ENCODE measurements at regions not wholly inside any gene's neighbourhood (a gene's known extent, or its start where the extent isn't known, plus 50 kb on each side); places are given as distances from the start of the nearest gene placed in this dataset.
"Not testable (repeated sequence)": the region's sequence is repeated elsewhere in the genome, so short reads cannot be mapped to it uniquely, and the experiment has no call there.

DNA sequence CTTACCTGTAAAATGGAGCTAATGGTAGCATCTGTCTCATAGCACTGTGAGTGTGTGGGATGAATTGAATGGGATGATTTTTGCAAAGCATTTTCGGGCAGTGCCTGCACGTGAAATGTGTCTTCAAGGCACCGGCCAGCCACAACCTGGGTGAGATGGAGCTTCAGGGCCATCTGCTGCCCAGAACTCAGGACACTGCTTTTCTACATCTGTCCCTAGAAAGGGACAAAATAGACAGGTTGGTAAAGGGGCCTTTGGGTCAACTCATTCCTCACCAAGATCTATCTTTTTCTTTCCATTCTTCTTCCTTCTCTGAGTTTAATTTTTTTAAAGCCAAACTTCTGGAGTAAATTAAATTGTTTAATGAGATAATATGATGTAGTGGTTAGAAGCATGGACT lies 106.5 kb downstream of the UTP18 start:
- intact Hi-C loops (cut with DNase I, micrococcal nuclease) = no loop called here
- H3K36me3 ChIP-seq (ENCODE audit: low read depth) = no peaks in the 10 kb centered on the region
- H3K9me3 ChIP-seq = no peaks in the 10 kb centered on the region
- no peak for ATAC-seq
- no peaks in the 10 kb centered on the region for H3K4me1 ChIP-seq (ENCODE audit: low read depth)
- TF ChIP-seq, protein P1, sequence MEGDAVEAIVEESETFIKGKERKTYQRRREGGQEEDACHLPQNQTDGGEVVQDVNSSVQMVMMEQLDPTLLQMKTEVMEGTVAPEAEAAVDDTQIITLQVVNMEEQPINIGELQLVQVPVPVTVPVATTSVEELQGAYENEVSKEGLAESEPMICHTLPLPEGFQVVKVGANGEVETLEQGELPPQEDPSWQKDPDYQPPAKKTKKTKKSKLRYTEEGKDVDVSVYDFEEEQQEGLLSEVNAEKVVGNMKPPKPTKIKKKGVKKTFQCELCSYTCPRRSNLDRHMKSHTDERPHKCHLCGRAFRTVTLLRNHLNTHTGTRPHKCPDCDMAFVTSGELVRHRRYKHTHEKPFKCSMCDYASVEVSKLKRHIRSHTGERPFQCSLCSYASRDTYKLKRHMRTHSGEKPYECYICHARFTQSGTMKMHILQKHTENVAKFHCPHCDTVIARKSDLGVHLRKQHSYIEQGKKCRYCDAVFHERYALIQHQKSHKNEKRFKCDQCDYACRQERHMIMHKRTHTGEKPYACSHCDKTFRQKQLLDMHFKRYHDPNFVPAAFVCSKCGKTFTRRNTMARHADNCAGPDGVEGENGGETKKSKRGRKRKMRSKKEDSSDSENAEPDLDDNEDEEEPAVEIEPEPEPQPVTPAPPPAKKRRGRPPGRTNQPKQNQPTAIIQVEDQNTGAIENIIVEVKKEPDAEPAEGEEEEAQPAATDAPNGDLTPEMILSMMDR (IDR thresholded peaks at IDR 0.05) = no peak
- no peak overlapping the region for H3K4me3 ChIP-seq
- DNase-seq = no peak

DNA sequence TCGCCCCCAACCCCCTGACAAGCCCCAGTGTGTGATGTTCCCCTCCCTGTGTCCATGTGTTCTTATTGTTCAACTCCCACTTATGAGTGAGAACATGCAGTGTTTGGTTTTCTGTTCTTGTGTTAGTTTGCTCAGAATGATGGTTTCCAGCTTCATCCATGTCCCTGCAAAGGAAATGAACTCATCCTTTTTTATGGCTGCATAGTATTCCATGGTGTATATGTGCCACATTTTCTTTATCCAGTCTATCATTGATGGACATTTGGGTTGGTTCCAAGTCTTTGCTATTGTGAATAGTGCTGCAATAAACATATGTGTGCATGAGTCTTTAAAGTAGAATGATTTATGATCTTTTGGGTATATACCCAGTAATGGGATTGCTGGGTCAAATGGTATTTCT lies 107.5 kb downstream of the UTP18 start:
- intact Hi-C loops (cut with DNase I, micrococcal nuclease); H3K4me3 ChIP-seq; H3K36me3 ChIP-seq (ENCODE audit: low read depth); H3K4me1 ChIP-seq (ENCODE audit: low read depth); H3K9me3 ChIP-seq; DNase-seq; ATAC-seq: not testable (repeated sequence)

DNA sequence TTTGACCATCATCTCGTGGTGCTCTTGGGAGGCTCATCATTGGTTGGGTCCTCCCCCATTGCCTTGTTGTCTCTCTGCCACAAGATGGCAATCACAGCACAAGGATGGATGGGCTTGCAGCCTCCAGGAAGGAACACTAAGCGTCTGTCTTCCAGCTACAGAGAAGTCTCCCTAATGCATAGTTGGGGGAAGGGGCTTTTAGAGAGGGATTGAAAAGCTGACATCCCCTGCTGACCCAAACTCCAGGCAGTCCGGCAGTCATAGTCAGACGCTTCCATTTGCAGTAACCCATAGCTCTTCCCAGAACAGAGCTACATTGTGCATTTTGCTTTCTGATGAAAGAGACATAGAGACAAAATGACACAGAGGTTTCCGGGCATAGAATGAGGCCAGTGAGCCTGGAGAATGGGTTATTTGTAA lies 111.4 kb downstream of the UTP18 start:
- ATAC-seq (peak; percentile 64), DNase-seq (peak in 2 of 3 donors; percentile 14 to 31)
- H3K36me3 ChIP-seq (ENCODE audit: low read depth) = no peaks in the 10 kb centered on the region
- H3K4me3 ChIP-seq = no peak overlapping the region
- TF ChIP-seq, protein P1 (IDR thresholded peaks at IDR 0.05) = no peak
- no peaks in the 10 kb centered on the region for H3K9me3 ChIP-seq
- H3K4me1 ChIP-seq (ENCODE audit: low read depth) = no peaks in the 10 kb centered on the region
- intact Hi-C loops (cut with DNase I, micrococcal nuclease) = no loop called here

DNA sequence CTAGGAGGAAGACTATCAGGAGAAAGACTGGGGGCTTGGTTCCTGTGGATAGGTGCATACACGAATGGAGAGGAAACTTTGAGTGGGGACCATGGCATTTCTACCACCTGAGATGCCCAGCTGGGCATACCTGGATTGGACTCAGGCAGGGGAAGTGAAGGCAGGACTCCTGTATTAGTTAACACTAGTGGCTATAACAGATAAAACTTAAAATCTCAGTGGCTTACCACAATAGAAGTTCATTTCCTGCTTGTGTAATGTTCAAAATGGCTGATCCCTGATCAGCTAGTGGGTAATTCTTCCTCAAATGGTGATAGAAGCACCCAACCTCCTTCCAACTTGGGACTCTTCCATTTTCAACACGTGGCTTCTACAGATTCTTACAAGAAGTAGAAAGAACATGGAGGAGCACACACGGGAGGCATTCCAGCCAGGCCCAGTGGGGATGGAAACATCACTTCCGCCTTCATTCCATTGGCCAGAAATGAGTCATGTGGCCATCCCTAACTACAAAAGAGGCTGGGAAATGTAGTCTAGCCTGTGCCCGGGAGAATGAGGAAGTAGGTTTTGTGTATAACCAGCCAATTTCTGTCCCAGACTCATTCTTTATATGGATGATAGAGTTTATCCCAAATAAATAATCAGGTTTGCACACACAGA lies 112.1 kb downstream of the UTP18 start:
- no peak overlapping the region for H3K4me3 ChIP-seq
- TF ChIP-seq, protein P1 (IDR thresholded peaks at IDR 0.05) = no peak
- no peaks in the 10 kb centered on the region for H3K36me3 ChIP-seq (ENCODE audit: low read depth)
- peak in 1 of 3 donors; percentile 15 for DNase-seq
- peak; percentile 66 for ATAC-seq
- no peaks in the 10 kb centered on the region for H3K4me1 ChIP-seq (ENCODE audit: low read depth)
- intact Hi-C loops (cut with DNase I, micrococcal nuclease) = no loop called here
- H3K9me3 ChIP-seq = no peaks in the 10 kb centered on the region

DNA sequence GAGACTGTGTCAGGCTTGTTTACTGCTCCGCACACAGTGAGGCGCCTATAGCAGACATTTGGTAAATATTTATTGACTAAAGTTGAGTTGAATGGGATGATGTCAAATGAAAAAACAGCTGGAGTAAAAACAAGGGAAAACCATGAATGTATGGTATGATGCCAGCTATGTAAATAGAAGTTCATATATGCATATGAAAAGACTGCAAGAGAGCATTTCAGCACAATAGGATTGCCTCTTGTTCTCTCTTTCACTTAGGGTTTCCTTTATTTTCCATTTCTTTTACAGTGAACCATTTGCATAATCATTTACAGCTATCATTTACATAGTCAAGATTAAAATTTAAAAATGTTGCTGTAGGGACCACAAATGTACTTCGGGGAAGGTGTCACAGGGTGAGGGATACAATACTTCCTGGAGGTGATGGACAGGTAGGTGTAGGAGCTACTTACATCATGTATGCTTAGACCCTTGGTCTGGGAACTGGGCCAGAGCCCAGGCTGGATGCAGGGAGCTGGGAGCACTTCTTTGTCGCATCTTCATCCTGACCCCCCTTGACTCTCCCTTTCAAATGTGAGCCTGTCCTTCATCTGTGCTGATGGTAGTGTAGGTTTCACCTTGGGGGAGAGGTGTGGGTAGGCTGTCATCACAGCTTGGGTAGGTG lies 113.3 kb downstream of the UTP18 start:
- ATAC-seq (no peak), DNase-seq (no peak)
- Histone ChIP-seq H3K9me3 (no peaks in the 10 kb centered on the region), H3K36me3 (ENCODE audit: low read depth) (no peaks in the 10 kb centered on the region), H3K4me3 (no peak overlapping the region), H3K4me1 (ENCODE audit: low read depth) (no peaks in the 10 kb centered on the region)
- TF ChIP-seq, protein P1 (IDR thresholded peaks at IDR 0.05) = no peak
- intact Hi-C loops (cut with DNase I, micrococcal nuclease) = no loop called here

DNA sequence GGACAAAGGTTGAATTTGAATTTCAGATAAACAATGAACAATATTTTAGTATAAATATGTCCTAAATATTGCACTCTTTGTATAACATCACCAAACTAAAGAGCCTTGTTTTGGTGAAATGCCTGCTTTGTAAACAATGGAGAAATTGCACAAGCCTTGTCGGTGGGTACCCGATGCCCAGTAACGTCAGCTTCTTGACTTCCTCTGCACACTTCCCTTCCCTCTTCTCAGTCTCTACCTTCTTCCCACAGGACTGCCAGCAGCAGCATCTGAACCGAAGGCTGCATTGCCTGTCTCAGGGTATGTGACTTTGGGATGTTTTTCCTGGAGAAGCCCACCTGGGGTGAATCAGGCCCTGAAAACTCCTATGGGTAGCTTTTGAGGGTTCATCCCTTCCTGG lies 113.9 kb downstream of the UTP18 start:
- no peaks in the 10 kb centered on the region for H3K36me3 ChIP-seq (ENCODE audit: low read depth)

More for the DNA sequence above, 113.9 kb downstream of the UTP18 start:
- intact Hi-C loops (cut with DNase I, micrococcal nuclease) = no loop called here
- no peak overlapping the region for H3K4me3 ChIP-seq
- H3K4me1 ChIP-seq (ENCODE audit: low read depth) = no peaks in the 10 kb centered on the region
- TF ChIP-seq, protein P1 (IDR thresholded peaks at IDR 0.05) = no peak
- no peaks in the 10 kb centered on the region for H3K9me3 ChIP-seq
- ATAC-seq = no peak
- DNase-seq = no peak
